Stomach (tissue), 4 donors: ENCODE measurements at regions not wholly inside any gene's neighbourhood (a gene's known extent, or its start where the extent isn't known, plus 50 kb on each side); places are given as distances from the start of the nearest gene placed in this dataset.

Source experiments
- CTCF ChIP-seq, 7 experiments: fragments of 450-650 bp in 4 of 7; fragments of 200-600 bp in 3 of 7; sonication (generic) in 3 of 7; IDR thresholded peaks; one replicate each; pipeline ENCODE4 v1.5.1; 2016 to 2019; ENCODE audit warnings: antibody characterized with exemption in 7 of 7, control low read depth in 2 of 7, mild to moderate bottlenecking in 1 of 7
- POLR2A ChIP-seq, 4 donors: fragments of 450-650 bp; IDR thresholded peaks; one replicate each; pipeline ENCODE4 v1.6.1; 2016; ENCODE audit warnings: antibody characterized with exemption in 4 of 4, control low read depth in 2 of 4, mild to moderate bottlenecking in 1 of 4, moderate library complexity in 1 of 4

GRCh38 chr7:42628054-42628453, 283.8 kb downstream of the C7orf25 start:
- TF ChIP-seq CTCF (IDR thresholded peaks at IDR 0.05) (no peak), POLR2A (IDR thresholded peaks at IDR 0.05) (no peak)
